SK-N-SH (cell line): ENCODE measurements at regions not wholly inside any gene's neighbourhood (a gene's known extent, or its start where the extent isn't known, plus 50 kb on each side); places are given as distances from the start of the nearest gene placed in this dataset.

Experiments
- CTCF ChIA-PET: fragments of 300-600, 350-600 bp; formaldehyde crosslinking; extraction: SDS; loops from one replicate; lab custom pipeline; 2021; lab: Yijun Ruan, JAX
- POLR2A ChIA-PET: fragments of 350-600 bp; sonication (Branson Sonifier 250); formaldehyde crosslinking; extraction: SDS; loops from one replicate; lab custom pipeline; 2020; ENCODE audit warnings: antibody characterized with exemption, inconsistent platforms; lab: Yijun Ruan, JAX
- DNase-seq: peaks from one replicate; pipeline ENCODE4 v3.0.0; 2012
- H2AFZ ChIP-seq: fragments of 200-600 bp; sonication (generic); 2 replicates; pipeline ENCODE4 v1.8.1; 2016; ENCODE audit warnings: antibody characterized with exemption, mild to moderate bottlenecking, low read depth
- H3F3A ChIP-seq: fragments of 200-600 bp; sonication (generic); replicated peaks from 2 replicates; pipeline ENCODE3; 2016; ENCODE audit warnings: antibody characterized with exemption, mild to moderate bottlenecking; ENCODE audit not compliant: insufficient read depth
- H3K27ac ChIP-seq, 2 experiments: fragments of 200-500 bp in 1 of 2; fragments of 200-600 bp in 1 of 2; sonication (Bioruptor generic) in 1 of 2; sonication (generic), shearing (Covaris generic) in 1 of 2; 2 replicates each; pipeline versions ENCODE4 v1.5.1 to v1.6.1; 2014 to 2016; ENCODE audit warnings: low read depth in 2 of 2, inconsistent platforms in 1 of 2, low read length in 1 of 2, mild to moderate bottlenecking in 1 of 2, mixed read lengths in 1 of 2
- H3K27me3 ChIP-seq: fragments of 200-600 bp; sonication (generic), shearing (Covaris generic); 2 replicates; pipeline ENCODE4 v1.6.1; 2016; ENCODE audit warnings: mixed run types; ENCODE audit not compliant: insufficient read depth
- H3K36me3 ChIP-seq, 2 experiments: fragments of 200-500 bp in 1 of 2; fragments of 200-600 bp in 1 of 2; sonication (Bioruptor generic) in 1 of 2; sonication (generic) in 1 of 2; replicated peaks in 1 of 2; 2 replicates each; pipeline versions ENCODE3 to v1.5.1; 2014 to 2016; ENCODE audit warnings: low read length in 1 of 2, mild to moderate bottlenecking in 1 of 2; ENCODE audit not compliant: insufficient read depth in 2 of 2, control insufficient read depth in 1 of 2
- H3K4me1 ChIP-seq, 2 experiments: fragments of 200-500 bp in 1 of 2; fragments of 200-600 bp in 1 of 2; sonication (Bioruptor generic) in 1 of 2; sonication (generic), shearing (Covaris generic) in 1 of 2; 2 replicates each; pipeline versions ENCODE4 v1.5.1 to v1.6.1; 2014 to 2016; ENCODE audit warnings: low read depth in 1 of 2, low read length in 1 of 2, mixed run types in 1 of 2; ENCODE audit not compliant: insufficient read depth in 2 of 2, control insufficient read depth in 1 of 2
- H3K4me2 ChIP-seq: fragments of 200-600 bp; sonication (generic), shearing (Covaris generic); 2 replicates; pipeline ENCODE4 v1.6.1; 2017; ENCODE audit warnings: mixed run types
- H3K4me3 ChIP-seq, 2 experiments: fragments of 200-500 bp in 1 of 2; fragments of 200-600 bp in 1 of 2; sonication (Bioruptor generic) in 1 of 2; sonication (generic), shearing (Covaris generic) in 1 of 2; 2 replicates each; pipeline versions ENCODE4 v1.5.1 to v1.8.1; 2014 to 2016; ENCODE audit warnings: low read depth in 2 of 2, inconsistent platforms in 1 of 2, low read length in 1 of 2, mild to moderate bottlenecking in 1 of 2, mixed read lengths in 1 of 2, moderate library complexity in 1 of 2
- H3K79me2 ChIP-seq: fragments of 200-600 bp; sonication (generic); 2 replicates; pipeline ENCODE4 v1.8.1; 2017; ENCODE audit warnings: mild to moderate bottlenecking; ENCODE audit not compliant: insufficient read depth
- H3K9ac ChIP-seq: fragments of 200-600 bp; sonication (generic); 2 replicates; pipeline ENCODE4 v1.6.1; 2017; ENCODE audit warnings: mixed run types
- H3K9me2 ChIP-seq: fragments of 200-600 bp; sonication (generic); 2 replicates; pipeline ENCODE4 v1.6.1; 2017; ENCODE audit warnings: mixed run types
- H3K9me3 ChIP-seq: fragments of 200-600 bp; sonication (generic); 2 replicates; pipeline ENCODE4 v1.6.1; 2017; ENCODE audit warnings: mixed run types, mild to moderate bottlenecking, moderate library complexity
- H4K20me1 ChIP-seq: fragments of 200-600 bp; sonication (generic); 2 replicates; pipeline ENCODE4 v1.6.1; 2017; ENCODE audit warnings: mild to moderate bottlenecking, mixed run types; ENCODE audit not compliant: insufficient read depth
- CHD2 ChIP-seq: fragments of 150-350 bp; IDR thresholded peaks from 2 replicates; pipeline ENCODE4 v1.6.1; 2018; ENCODE audit warnings: low read length; ENCODE audit not compliant: partially characterized antibody
- ELF1 ChIP-seq: IDR thresholded peaks from 2 replicates; pipeline ENCODE4 v1.4.0; 2012
- EP300 ChIP-seq, 2 experiments: IDR thresholded peaks; 2 replicates each; pipeline versions ENCODE4 v1.4.0 to v1.6.1; 2012; ENCODE audit warnings: borderline replicate concordance in 1 of 2, low read depth in 1 of 2, low read length in 1 of 2
- FOXM1 ChIP-seq: IDR thresholded peaks from 2 replicates; pipeline ENCODE4 v1.4.0; 2012; ENCODE audit warnings: low read depth, mild to moderate bottlenecking
- GATA2 ChIP-seq: sonication (generic); formaldehyde crosslinking; IDR thresholded peaks from 2 replicates; pipeline ENCODE4 v1.5.0; 2020; ENCODE audit warnings: mild to moderate bottlenecking, missing genetic modification reagents
- JUND ChIP-seq: IDR thresholded peaks from 2 replicates; pipeline ENCODE4 v1.4.0; 2012
- MAX ChIP-seq: IDR thresholded peaks from 2 replicates; pipeline ENCODE4 v1.4.0; 2012; ENCODE audit warnings: low read depth
- MEF2A ChIP-seq: IDR thresholded peaks from 2 replicates; pipeline ENCODE4 v1.4.0; 2012; ENCODE audit warnings: low read depth, borderline replicate concordance
- NFIC ChIP-seq: IDR thresholded peaks from 2 replicates; pipeline ENCODE4 v1.4.0; 2012; ENCODE audit warnings: borderline replicate concordance
- PBX3 ChIP-seq: IDR thresholded peaks from 2 replicates; pipeline ENCODE4; 2012
- RCOR1 ChIP-seq: fragments of 150-350 bp; IDR thresholded peaks from 2 replicates; pipeline ENCODE4 v1.6.1; 2017; ENCODE audit warnings: antibody characterized with exemption, low read length
- RFX5 ChIP-seq: IDR thresholded peaks from 2 replicates; pipeline ENCODE4 v1.6.1; 2012; ENCODE audit warnings: mild to moderate bottlenecking, improper control_type of control experiment, low read length
- RXRA ChIP-seq: IDR thresholded peaks from 2 replicates; pipeline ENCODE4 v1.4.0; 2012; ENCODE audit warnings: low read depth, mild to moderate bottlenecking, borderline replicate concordance
- SIN3A ChIP-seq: IDR thresholded peaks from 2 replicates; pipeline ENCODE4 v1.6.1; 2012; ENCODE audit warnings: low read depth, mild to moderate bottlenecking, low read length, moderate library complexity, borderline replicate concordance
- SMC3 ChIP-seq: IDR thresholded peaks from 2 replicates; pipeline ENCODE4 v1.6.1; 2012; ENCODE audit warnings: low read depth, low read length, improper control_type of control experiment
- USF1 ChIP-seq: IDR thresholded peaks from 2 replicates; pipeline ENCODE4 v1.4.0; 2012; ENCODE audit warnings: low read depth, borderline replicate concordance
- YY1 ChIP-seq: IDR thresholded peaks from 2 replicates; pipeline ENCODE4 v1.4.0; 2012; ENCODE audit warnings: low read depth, mild to moderate bottlenecking
- WGBS: methylation state at CpG from one replicate; pipeline ENCODE4 v1.1.6; 2017; ENCODE audit warnings: low lambda C conversion rate; 5-methylcytosine and 5-hydroxymethylcytosine counted together
- TF ChIP-seq, protein P1 (sequence below): fragments of 150-350 bp; IDR thresholded peaks from 2 replicates; pipeline ENCODE4 v1.6.1; 2016; ENCODE audit warnings: mild to moderate bottlenecking, low read depth, low read length
- TF ChIP-seq, protein P2 (sequence below): fragments of 200-600 bp; sonication (generic); IDR thresholded peaks from 2 replicates; pipeline ENCODE4 v1.6.1; 2017; ENCODE audit warnings: antibody characterized with exemption, mild to moderate bottlenecking, moderate library complexity

DNA sequence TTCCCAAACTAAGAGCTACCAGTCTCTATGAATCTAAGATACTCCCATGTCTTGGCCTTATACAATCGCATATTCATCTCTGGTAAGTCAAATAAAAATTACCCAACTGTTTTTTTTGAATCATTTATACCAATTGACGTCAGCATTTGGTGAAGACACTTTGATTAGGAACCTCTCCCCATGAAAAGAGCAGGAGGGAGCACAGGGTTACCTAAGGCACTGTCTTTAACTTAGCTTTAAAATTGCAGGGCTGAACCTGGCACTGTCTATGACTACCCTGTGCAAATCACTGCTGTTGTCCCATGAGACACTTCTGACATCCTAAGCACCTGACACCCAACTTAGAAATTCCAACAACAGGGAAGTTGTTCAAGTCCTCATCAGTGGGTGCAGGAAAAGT, 586.4 kb downstream of the MAT2B start:
- Histone ChIP-seq H4K20me1 (no peaks in the 10 kb centered on the region), H2AFZ (no peak overlapping the region), H3F3A (no peaks in the 10 kb centered on the region), H3K27me3 (no peaks in the 10 kb centered on the region), H3K79me2 (no peaks in the 10 kb centered on the region), H3K9me3 (no peaks in the 10 kb centered on the region), H3K9ac (no peak overlapping the region), H3K4me1 (no peaks in the 10 kb centered on the region), H3K4me3 (no peak overlapping the region), H3K27ac (no peak overlapping the region), H3K9me2 (no peaks in the 10 kb centered on the region), H3K36me3 (no peaks in the 10 kb centered on the region), H3K4me2 (no peak overlapping the region)
- CTCF ChIA-PET = interaction anchor here (0.7 kb wide), 1 partner anchor 1195 kb away, joined by 3 read pairs; no protein-coding TSS in a partner anchor
- TF ChIP-seq RXRA = no peak
- TF ChIP-seq, protein P1, sequence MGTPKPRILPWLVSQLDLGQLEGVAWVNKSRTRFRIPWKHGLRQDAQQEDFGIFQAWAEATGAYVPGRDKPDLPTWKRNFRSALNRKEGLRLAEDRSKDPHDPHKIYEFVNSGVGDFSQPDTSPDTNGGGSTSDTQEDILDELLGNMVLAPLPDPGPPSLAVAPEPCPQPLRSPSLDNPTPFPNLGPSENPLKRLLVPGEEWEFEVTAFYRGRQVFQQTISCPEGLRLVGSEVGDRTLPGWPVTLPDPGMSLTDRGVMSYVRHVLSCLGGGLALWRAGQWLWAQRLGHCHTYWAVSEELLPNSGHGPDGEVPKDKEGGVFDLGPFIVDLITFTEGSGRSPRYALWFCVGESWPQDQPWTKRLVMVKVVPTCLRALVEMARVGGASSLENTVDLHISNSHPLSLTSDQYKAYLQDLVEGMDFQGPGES = no peak
- WGBS = 46% methylated on average over 2 of the region's 2 CpGs
- DNase-seq = no peak
- POLR2A ChIA-PET = no interaction called here

GRCh38 chr5:164094291-164094690, 588.9 kb downstream of the MAT2B start:
- TF ChIP-seq ELF1 (no peak), FOXM1 (no peak), MAX (no peak), PBX3 (no peak), JUND (no peak), EP300 (IDR thresholded peaks at IDR 0.05; ENCODE audit: borderline replicate concordance in 1 of 2, low read depth in 1 of 2, low read length in 1 of 2) (no peak), YY1 (no peak), RCOR1 (no peak), MEF2A (no peak), SMC3 (no peak), GATA2 (CRISPR knock-in tag) (no peak), CHD2 (no peak), RXRA (no peak), SIN3A (no peak), NFIC (no peak), USF1 (no peak), RFX5 (no peak)
- TF ChIP-seq, protein P1 = no peak
- TF ChIP-seq, protein P2, sequence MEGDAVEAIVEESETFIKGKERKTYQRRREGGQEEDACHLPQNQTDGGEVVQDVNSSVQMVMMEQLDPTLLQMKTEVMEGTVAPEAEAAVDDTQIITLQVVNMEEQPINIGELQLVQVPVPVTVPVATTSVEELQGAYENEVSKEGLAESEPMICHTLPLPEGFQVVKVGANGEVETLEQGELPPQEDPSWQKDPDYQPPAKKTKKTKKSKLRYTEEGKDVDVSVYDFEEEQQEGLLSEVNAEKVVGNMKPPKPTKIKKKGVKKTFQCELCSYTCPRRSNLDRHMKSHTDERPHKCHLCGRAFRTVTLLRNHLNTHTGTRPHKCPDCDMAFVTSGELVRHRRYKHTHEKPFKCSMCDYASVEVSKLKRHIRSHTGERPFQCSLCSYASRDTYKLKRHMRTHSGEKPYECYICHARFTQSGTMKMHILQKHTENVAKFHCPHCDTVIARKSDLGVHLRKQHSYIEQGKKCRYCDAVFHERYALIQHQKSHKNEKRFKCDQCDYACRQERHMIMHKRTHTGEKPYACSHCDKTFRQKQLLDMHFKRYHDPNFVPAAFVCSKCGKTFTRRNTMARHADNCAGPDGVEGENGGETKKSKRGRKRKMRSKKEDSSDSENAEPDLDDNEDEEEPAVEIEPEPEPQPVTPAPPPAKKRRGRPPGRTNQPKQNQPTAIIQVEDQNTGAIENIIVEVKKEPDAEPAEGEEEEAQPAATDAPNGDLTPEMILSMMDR = no peak
- Histone ChIP-seq H3K4me2 (no peak overlapping the region), H3K9ac (no peak overlapping the region), H3K9me2 (no peaks in the 10 kb centered on the region), H3K27me3 (no peaks in the 10 kb centered on the region), H4K20me1 (no peaks in the 10 kb centered on the region), H3K4me1 (no peaks in the 10 kb centered on the region), H3K9me3 (no peaks in the 10 kb centered on the region), H3K27ac (no peak overlapping the region), H3K4me3 (no peak overlapping the region), H3F3A (no peaks in the 10 kb centered on the region), H3K36me3 (no peaks in the 10 kb centered on the region), H3K79me2 (no peaks in the 10 kb centered on the region), H2AFZ (no peak overlapping the region)
- POLR2A ChIA-PET = no interaction called here
- CTCF ChIA-PET = no interaction called here
- 54% methylated on average over 3 of the region's 3 CpGs for WGBS
- no peak for DNase-seq
